Fibroblast of mammary gland (primary cell): ENCODE measurements at regions not wholly inside any gene's neighbourhood (a gene's known extent, or its start where the extent isn't known, plus 50 kb on each side); places are given as distances from the start of the nearest gene placed in this dataset.
A peak's percentile ranks its signal among the peaks of the same experiment; 100 is the strongest.
"Not testable (repeated sequence)": the region's sequence is repeated elsewhere in the genome, so short reads cannot be mapped to it uniquely, and the experiment has no call there.

ENCODE experiments used
- DNase-seq: peaks from one replicate; pipeline ENCODE4 v3.0.0-alpha.2; 2010; ENCODE audit warnings: low read depth
- H3K4me3 ChIP-seq: 2 replicates; pipeline ENCODE4 v1.5.1; 2011; ENCODE audit warnings: low read depth, mild to moderate bottlenecking, low read length, moderate library complexity; ENCODE audit not compliant: control insufficient read depth
- TF ChIP-seq, protein P1 (sequence below): conservative IDR thresholded peaks from 2 replicates; pipeline ENCODE4 v1.5.1; 2011; ENCODE audit warnings: low read depth, low read length, inconsistent platforms; ENCODE audit not compliant: control insufficient read depth, insufficient read depth

- no peak for DNase-seq
- H3K4me3 ChIP-seq, result no peak overlapping the region
- TF ChIP-seq, protein P1, sequence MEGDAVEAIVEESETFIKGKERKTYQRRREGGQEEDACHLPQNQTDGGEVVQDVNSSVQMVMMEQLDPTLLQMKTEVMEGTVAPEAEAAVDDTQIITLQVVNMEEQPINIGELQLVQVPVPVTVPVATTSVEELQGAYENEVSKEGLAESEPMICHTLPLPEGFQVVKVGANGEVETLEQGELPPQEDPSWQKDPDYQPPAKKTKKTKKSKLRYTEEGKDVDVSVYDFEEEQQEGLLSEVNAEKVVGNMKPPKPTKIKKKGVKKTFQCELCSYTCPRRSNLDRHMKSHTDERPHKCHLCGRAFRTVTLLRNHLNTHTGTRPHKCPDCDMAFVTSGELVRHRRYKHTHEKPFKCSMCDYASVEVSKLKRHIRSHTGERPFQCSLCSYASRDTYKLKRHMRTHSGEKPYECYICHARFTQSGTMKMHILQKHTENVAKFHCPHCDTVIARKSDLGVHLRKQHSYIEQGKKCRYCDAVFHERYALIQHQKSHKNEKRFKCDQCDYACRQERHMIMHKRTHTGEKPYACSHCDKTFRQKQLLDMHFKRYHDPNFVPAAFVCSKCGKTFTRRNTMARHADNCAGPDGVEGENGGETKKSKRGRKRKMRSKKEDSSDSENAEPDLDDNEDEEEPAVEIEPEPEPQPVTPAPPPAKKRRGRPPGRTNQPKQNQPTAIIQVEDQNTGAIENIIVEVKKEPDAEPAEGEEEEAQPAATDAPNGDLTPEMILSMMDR, result no peak
Measured at GRCh38 chr4:183812567-183812966, 92.5 kb upstream of the STOX2 start.

DNA sequence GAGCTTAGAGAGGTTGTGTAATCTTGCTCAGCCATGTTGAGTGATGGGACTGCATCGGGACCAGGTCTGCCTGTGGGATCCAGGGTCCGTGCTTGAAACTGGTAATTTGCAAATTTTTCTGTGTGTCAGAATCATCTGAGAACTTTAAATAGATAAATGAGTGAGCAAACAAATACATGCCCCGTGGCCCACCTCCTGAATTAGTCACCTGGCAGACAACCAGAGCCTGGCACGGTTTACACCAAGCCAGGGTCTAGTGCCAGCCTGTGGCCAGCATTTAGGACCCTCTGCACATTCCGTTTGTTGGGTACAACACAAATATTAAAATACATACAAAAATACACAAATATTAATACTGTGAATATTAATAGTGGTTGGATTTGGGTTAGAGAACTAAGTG lies 90.6 kb upstream of the STOX2 start:
- no peak for DNase-seq
- TF ChIP-seq, protein P1, result no peak
- H3K4me3 ChIP-seq, result no peak overlapping the region

- no peak overlapping the region for H3K4me3 ChIP-seq
- DNase-seq, result no peak
- TF ChIP-seq, protein P1, result no peak
Measured at GRCh38 chr4:183816077-183816476, 89.0 kb upstream of the STOX2 start.

GRCh38 chr4:183816882-183817509 lies 88.1 kb upstream of the STOX2 start:
- no peak overlapping the region for H3K4me3 ChIP-seq
- DNase-seq, result no peak
- TF ChIP-seq, protein P1, result no peak

DNA sequence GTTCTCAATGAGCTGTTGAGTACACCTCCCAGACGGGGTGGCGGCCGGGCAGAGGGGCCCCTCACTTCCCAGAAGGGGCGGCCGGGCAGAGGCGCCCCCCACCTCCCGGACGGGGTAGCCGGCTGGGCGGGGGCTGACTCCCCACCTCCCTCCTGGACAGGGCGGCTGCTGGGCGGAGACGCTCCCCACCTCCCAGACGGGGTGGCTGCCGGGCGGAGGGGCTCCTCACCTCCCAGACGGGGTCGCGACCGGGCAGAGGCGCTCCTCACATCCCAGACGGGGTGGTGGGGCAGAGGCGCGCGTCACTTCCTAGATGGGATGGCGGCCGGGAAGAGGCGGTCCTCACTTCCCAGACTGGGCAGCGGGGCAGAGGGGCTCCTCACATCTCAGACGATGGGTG lies 86.5 kb upstream of the STOX2 start:
- DNase-seq, H3K4me3 ChIP-seq: not testable (repeated sequence)

DNA sequence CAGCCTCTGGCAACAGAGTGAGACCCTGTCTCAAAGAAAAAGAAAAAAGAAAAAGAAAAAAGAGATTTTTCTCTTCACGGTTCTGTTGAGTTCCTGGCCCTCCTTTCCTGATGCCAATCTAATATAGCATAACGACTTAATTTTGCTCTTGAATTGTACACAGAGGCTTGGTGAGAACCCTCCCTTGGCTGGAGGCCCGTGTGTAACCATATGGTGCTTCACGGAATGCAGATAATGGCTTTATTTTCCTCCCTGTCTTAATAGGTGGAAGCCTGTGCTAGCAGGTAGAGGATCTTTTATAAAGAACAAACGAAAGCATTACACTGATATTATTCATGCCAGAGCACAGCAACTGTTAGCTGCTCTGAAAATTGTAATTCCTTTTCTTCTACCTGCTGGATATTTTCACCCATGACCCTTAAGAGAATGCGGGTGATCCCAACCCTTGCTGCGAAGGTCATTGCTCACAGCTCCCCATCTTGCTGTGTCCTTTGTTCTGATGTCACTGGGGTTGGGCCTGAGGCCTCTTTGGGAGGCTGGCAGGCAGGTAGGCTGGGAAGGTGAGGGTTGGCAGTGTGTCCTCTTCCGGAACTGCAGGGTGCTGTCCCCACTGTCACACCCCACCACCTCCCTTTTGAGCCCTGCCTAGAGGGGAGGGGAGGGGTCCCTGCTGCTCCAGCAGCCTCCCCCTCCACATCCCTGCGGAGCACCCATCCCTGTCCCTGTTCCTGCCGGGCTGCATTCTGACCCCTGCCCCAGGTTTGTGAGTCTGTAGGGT lies 83.8 kb upstream of the STOX2 start:
- TF ChIP-seq, protein P1, result no peak
- H3K4me3 ChIP-seq, result no peak overlapping the region
- no peak for DNase-seq

- peak; percentile 73 for DNase-seq
- no peak overlapping the region for H3K4me3 ChIP-seq
- TF ChIP-seq, protein P1, result no peak
Measured at GRCh38 chr4:183823434-183823833, 81.7 kb upstream of the STOX2 start.
